GM21576 (cell line): ENCODE measurements at regions not wholly inside any gene's neighbourhood (a gene's known extent, or its start where the extent isn't known, plus 50 kb on each side); places are given as distances from the start of the nearest gene placed in this dataset.
"Not testable (repeated sequence)": the region's sequence is repeated elsewhere in the genome, so short reads cannot be mapped to it uniquely, and the experiment has no call there.

Source experiments
- ATAC-seq: cut with Tn5 transposase; IDR thresholded peaks from one replicate; pipeline ENCODE4 v1.9.1; 2021; ENCODE audit warnings: mild to moderate bottlenecking, moderate library complexity; ENCODE audit not compliant: unreplicated experiment

GRCh38 chr9:113664181-113664875, 200.8 kb downstream of the RGS3 start:
- no peak for ATAC-seq

GRCh38 chr9:113665064-113665463, 201.5 kb downstream of the RGS3 start:
- ATAC-seq = no peak

GRCh38 chr9:113665756-113666155, 202.2 kb downstream of the RGS3 start:
- no peak for ATAC-seq

GRCh38 chr9:113668061-113668460, 204.5 kb downstream of the RGS3 start:
- ATAC-seq = no peak

- ATAC-seq = no peak
These were observed 206.1 kb downstream of the RGS3 start for GRCh38 chr9:113669522-113670115.

- no peak for ATAC-seq
These were observed 202.4 kb upstream of the ZNF618 start for GRCh38 chr9:113673726-113674125.

GRCh38 chr9:113674436-113674835, 201.7 kb upstream of the ZNF618 start:
- ATAC-seq = no peak

- ATAC-seq = no peak
These were observed 200.6 kb upstream of the ZNF618 start for GRCh38 chr9:113675475-113675941.

GRCh38 chr9:113677057-113677456, 199.1 kb upstream of the ZNF618 start:
- no peak for ATAC-seq

- no peak for ATAC-seq
These were observed 198.5 kb upstream of the ZNF618 start for GRCh38 chr9:113677569-113677968.

- no peak for ATAC-seq
These were observed 197.8 kb upstream of the ZNF618 start for GRCh38 chr9:113678119-113678858.

- ATAC-seq = no peak
These were observed 197.3 kb upstream of the ZNF618 start for GRCh38 chr9:113678859-113679256.

- no peak for ATAC-seq
These were observed 193.8 kb upstream of the ZNF618 start for GRCh38 chr9:113682297-113682771.

- not testable (repeated sequence) for ATAC-seq
These were observed 190.5 kb upstream of the ZNF618 start for GRCh38 chr9:113685636-113686035.

- no peak for ATAC-seq
These were observed 188.9 kb upstream of the ZNF618 start for GRCh38 chr9:113687107-113687679.

GRCh38 chr9:113687680-113688371, 188.3 kb upstream of the ZNF618 start:
- no peak for ATAC-seq

- no peak for ATAC-seq
These were observed 185.9 kb upstream of the ZNF618 start for GRCh38 chr9:113690055-113690740.

- no peak for ATAC-seq
These were observed 183.9 kb upstream of the ZNF618 start for GRCh38 chr9:113692256-113692655.

- no peak for ATAC-seq
These were observed 181.2 kb upstream of the ZNF618 start for GRCh38 chr9:113694912-113695311.

GRCh38 chr9:113695440-113695851, 180.7 kb upstream of the ZNF618 start:
- ATAC-seq = no peak
